Fibroblast of villous mesenchyme (primary cell): ENCODE measurements at regions not wholly inside any gene's neighbourhood (a gene's known extent, or its start where the extent isn't known, plus 50 kb on each side); places are given as distances from the start of the nearest gene placed in this dataset.
"Not testable (repeated sequence)": the region's sequence is repeated elsewhere in the genome, so short reads cannot be mapped to it uniquely, and the experiment has no call there.

Experiments
- DNase-seq: peaks from one replicate; pipeline ENCODE4 v3.0.0-alpha.2; 2010; ENCODE audit warnings: low read depth
- H3K4me3 ChIP-seq: 2 replicates; pipeline ENCODE4 v1.5.1; 2011; ENCODE audit warnings: low read depth, mild to moderate bottlenecking, low read length
- TF ChIP-seq, protein P1 (sequence below): IDR thresholded peaks from 2 replicates; pipeline ENCODE4 v1.5.1; 2012; ENCODE audit warnings: low read depth, mild to moderate bottlenecking, low read length; ENCODE audit not compliant: insufficient read depth

DNA sequence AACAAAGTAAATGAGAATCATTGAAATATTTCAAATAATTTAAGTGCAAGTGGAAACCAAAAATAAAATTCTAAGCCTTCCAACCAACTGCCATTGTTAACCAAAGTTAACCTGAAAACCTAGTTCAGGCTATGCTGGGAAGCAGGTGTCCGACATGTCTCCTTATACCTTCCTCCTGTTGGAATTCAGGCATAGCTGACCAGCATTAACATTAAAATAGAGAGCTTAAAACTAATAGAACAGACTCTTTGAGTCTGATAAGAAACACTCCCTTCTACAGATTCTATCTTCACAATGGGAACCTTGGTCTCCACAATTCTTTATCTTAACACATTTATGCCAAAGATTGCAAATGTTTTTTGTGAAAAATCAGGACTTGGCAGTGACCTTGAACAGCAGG, 1004.9 kb upstream of the NRXN1 start:
- no peak for DNase-seq
- TF ChIP-seq, protein P1, sequence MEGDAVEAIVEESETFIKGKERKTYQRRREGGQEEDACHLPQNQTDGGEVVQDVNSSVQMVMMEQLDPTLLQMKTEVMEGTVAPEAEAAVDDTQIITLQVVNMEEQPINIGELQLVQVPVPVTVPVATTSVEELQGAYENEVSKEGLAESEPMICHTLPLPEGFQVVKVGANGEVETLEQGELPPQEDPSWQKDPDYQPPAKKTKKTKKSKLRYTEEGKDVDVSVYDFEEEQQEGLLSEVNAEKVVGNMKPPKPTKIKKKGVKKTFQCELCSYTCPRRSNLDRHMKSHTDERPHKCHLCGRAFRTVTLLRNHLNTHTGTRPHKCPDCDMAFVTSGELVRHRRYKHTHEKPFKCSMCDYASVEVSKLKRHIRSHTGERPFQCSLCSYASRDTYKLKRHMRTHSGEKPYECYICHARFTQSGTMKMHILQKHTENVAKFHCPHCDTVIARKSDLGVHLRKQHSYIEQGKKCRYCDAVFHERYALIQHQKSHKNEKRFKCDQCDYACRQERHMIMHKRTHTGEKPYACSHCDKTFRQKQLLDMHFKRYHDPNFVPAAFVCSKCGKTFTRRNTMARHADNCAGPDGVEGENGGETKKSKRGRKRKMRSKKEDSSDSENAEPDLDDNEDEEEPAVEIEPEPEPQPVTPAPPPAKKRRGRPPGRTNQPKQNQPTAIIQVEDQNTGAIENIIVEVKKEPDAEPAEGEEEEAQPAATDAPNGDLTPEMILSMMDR, result no peak

DNA sequence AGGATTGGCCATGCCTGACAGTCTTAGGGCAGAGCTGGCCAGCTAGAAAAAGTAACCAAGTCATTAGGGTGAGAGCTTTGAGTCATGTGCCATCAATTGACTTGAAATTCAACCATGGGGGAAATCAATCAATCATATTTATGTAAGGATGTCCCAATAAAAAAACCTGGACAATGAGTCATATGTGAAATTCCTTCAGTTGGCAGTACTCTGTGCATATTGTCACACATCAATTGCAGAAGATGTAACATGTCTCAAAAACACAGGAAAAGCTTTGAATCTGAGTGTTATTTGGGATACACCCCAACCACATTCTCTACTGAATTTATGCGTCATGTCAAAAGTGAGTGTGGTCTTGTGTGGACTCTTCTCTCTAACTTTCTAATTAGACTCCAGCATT, 1004.1 kb upstream of the NRXN1 start:
- TF ChIP-seq, protein P1, result no peak
- no peak for DNase-seq
- no peak overlapping the region for H3K4me3 ChIP-seq

More for the DNA sequence above, 1004.9 kb upstream of the NRXN1 start:
- no peak overlapping the region for H3K4me3 ChIP-seq

DNA sequence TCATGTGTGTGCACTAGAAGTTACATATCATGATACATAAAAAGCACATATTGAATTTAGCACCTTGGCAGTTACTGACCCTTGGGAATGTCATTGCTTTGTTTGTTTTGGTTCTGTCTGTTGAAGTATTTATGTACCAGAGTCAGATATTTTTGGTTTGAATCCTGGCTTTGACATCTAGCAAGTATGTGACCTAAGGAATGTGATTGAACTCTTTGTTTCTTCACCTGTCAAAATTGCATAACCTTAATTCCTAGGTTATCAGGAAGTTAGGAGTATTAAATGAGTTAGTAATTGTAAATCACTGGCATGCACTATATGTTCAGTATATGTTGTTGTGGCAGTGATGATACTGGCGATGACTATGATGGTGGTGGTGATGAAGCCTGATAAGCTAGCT, 1003.5 kb upstream of the NRXN1 start:
- no peak overlapping the region for H3K4me3 ChIP-seq
- TF ChIP-seq, protein P1, result no peak
- no peak for DNase-seq

DNA sequence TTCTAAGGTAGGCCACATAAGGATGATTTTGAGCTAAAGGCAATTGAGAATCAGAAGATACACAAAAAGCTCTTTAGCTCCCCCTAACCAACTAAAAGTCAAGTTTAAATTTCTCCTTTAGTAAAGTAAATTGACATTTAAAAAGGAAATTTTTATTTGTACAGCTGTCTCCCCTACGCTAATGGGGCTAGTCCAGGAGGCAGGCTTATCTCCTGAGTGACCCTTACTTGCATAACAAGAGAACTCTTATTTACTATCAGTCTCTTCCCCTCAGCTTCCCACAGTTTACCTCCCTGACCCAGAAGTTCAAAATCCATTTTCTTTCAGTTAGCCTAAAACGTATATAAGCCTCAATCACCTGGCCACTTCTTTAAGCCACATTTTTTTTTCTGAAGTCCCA, 1002.8 kb upstream of the NRXN1 start:
- TF ChIP-seq, protein P1, result no peak
- no peak for DNase-seq
- H3K4me3 ChIP-seq, result no peak overlapping the region

DNA sequence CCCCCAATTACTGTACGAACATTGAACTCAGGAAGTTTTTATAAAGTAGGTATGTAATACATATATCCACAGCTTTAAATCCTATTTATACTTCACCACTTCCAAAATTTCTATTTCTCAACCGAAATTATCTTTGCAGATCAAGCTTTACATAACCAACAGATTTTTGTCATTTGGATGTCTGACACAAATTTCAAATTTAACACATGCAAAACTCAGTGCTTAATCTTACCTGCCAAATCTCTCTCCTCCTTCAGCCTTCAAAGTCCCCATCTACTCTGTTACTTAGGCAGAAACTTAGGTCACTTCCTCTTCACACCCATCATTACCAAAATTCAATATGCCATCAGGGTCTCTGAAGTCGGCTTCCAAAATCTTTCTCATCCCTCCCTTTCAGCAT, 990.1 kb upstream of the NRXN1 start:
- H3K4me3 ChIP-seq, result no peak overlapping the region
- TF ChIP-seq, protein P1, result no peak
- DNase-seq, result no peak

DNA sequence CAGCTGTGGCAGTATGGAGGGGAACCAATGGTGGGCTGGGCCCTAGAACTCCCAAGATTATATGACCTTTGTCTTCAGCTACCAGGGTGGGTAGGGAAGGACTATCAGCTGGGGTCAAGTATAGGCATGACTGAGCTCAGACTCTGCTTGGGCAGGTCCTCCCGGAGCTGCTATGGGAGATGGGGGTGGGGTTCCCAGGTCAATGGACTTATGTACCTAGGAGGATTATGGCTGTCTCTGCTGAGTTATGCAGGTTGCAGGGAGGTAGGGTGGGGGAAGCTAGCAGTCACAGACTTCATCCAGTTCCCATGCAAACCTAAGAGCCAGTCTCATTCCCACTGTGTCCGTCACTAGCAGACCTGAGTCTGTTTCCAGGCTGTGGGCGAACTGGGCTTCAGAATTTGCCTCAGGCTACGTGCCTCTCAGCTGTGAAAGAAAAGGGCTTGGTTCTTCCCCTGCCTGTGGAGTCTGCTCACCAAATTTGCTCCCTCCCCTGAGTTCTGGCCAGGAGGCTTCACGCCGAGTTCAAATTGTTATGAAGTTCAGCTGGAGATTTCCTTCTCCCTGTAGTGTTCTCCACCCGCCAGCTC, 985.8 kb upstream of the NRXN1 start:
- TF ChIP-seq, protein P1, result no peak
- no peak overlapping the region for H3K4me3 ChIP-seq
- DNase-seq, result no peak

DNA sequence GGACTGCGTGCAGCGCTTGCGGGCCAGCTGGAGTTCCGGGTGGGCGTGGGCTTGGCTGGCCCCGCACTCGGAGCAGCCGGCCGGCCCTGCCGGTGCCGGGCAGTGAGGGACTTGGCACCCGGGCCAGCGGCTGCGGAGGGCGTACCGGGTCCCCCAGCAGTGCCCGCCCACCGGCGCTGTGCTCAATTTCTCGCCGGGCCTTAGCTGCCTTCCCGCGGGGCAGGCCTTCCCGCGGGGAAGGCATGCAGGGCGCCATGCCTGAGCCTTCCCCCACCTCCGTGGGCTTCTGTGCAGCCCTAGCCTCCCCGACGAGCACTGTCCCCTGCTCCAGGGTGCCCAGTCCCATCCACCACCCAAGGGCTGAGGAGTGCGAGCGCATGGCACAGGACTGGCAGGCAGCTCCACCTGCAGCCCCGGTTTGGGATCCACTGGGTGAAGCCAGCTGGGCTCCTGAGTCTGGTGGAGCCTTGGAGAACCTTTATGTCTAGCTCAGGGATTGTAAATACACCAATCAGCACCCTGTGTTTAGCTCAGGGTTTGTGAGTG, 975.0 kb upstream of the NRXN1 start:
- H3K4me3 ChIP-seq, DNase-seq: not testable (repeated sequence)
